ENCODE measurements at regions not wholly inside any gene's neighbourhood (a gene's known extent, or its start where the extent isn't known, plus 50 kb on each side); places are given as distances from the start of the nearest gene placed in this dataset.

DNA sequence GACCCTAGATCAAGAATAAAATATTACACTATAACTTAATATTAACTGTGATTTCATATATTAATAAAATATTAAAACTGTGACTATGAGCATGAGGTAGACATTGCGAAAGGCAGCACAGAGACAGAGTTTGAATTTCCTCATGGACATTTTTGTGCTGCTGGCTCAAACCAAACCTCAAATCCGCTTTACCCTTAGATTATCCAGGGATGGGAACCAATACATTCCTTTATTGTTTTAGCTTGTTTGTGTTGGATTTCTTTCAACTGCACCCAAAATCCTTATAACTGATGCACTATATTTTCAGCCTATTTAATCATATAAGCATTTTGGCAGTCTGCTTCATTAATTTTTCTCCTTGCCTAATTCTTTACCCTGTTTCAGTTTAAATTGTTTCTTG lies 436.7 kb downstream of the ATP23 start:
- no peak for DNase-seq

- no peak for DNase-seq
These were observed 440.2 kb downstream of the ATP23 start for GRCh38 chr12:58381546-58381945.

DNA sequence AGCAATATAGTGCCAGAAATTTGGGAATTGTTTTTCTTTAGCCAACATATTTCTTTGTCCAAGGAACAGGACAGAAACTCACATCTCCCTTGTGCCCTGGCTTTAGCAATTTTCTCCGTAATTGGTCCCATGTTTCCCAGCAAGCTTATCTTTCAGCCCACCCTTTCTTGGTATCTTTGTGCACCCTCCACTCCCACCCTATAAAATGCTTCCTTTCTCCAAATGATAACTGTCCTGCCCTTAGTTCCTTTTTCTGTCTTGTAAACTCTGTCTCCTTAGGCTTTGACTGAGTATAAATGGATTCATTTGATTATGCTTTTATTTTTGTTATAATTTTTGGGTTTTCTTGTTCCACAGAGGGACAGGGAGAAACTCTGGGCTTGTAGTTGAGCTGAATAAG lies 442.8 kb downstream of the ATP23 start:
- peak; percentile 89 for DNase-seq

GRCh38 chr12:58386136-58386535 lies 444.8 kb downstream of the ATP23 start:
- DNase-seq, result no peak

DNA sequence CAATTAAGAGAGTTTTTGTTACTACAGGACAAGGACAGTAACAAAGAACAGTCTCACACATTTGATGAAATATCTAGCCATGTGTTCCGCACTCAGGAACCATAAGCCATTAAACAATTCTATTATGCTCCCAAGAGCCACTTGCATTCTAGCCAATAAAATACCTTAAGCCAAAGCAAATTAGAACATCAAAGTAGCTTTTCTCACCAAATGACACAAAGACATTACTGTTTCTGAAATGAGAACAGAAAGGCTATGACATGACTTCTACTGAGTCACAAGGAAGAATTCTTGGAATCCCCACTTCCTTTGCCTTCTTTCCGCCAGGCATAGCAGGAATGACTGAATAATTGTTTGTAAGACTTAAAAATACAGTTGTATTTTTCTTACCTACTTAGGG lies 445.8 kb downstream of the ATP23 start:
- no peak for DNase-seq

DNA sequence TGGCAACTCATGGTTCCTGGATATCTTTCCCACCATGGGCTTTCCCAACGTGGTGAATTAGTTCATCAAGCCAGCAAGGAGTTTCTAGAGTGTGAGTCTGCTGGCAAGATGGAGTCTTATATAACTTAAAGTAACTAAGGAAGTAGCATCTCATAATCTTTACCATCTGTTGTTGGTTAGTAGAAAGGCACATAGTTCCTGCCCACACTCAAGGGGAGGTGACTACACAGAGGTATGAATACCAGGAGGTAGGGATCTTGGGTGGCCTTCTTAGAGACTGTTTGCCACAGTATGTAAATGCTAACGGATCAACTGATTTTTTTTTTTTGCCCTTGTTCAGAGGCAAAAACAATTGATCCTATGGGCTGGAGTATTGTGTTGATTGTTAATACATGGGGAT lies 446.9 kb downstream of the ATP23 start:
- DNase-seq, result peak; percentile 23

GRCh38 chr12:58393152-58393551 lies 451.8 kb downstream of the ATP23 start:
- DNase-seq, result no peak

GRCh38 chr12:58395056-58395455 lies 453.7 kb downstream of the ATP23 start:
- DNase-seq, result no peak

- DNase-seq, result no peak
These were observed 454.1 kb downstream of the ATP23 start for GRCh38 chr12:58395470-58395869.

GRCh38 chr12:58396239-58396638 lies 454.9 kb downstream of the ATP23 start:
- DNase-seq, result no peak

GRCh38 chr12:58405363-58405762 lies 464.0 kb downstream of the ATP23 start:
- no peak for DNase-seq

- DNase-seq, result no peak
These were observed 467.1 kb downstream of the ATP23 start for GRCh38 chr12:58408516-58408915.

DNA sequence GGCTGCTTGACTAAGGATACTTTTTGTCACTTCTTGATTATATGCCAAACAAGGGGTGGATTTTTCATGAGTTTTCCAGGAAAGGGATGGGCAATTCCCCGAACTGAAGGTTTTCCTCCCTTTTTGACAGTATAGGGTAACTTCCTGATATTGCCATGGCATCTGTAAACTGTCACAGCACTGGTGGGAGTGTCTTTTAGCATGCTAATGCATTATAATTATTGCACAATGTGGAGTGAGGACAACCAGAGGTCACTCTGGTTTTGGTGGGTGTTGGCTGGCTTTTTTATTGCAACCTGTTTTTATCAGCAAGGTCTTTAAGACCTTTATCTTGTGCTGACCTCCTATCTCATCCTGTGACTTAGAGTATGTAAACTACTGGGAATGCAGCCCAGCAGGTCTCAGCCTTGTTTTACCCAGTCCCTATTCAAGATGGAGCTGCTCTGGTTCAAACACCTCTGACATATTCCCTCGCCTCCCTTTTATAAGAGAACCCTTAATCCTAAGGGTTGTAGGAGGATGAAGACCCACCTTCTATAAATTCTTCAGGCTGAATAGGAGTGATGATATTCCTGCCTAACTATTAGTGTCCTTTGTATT lies 471.2 kb downstream of the ATP23 start:
- peak; percentile 87 for DNase-seq

DNA sequence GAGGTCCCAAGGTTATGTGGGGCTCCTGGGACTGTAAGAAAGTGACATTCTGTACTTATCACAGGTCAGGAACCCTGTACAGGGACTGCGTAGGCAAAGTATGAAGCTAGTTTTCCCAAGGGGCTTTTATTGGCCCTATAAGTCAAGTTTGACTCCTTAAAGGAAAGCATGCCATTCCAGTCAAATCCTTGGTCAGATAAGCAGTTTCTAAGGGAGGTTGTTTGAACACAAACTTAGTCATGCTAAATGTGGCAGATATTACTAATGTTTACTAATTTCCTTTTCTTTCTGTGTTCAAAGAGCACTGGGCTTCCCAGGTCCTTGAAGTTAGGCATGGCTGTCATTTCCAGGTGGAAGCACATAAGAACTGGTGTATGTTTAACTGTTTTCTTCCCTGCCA lies 472.4 kb downstream of the ATP23 start:
- no peak for DNase-seq

GRCh38 chr12:58414398-58414871 lies 473.1 kb downstream of the ATP23 start:
- no peak for DNase-seq

GRCh38 chr12:58415716-58416115 lies 474.3 kb downstream of the ATP23 start:
- DNase-seq, result no peak

DNA sequence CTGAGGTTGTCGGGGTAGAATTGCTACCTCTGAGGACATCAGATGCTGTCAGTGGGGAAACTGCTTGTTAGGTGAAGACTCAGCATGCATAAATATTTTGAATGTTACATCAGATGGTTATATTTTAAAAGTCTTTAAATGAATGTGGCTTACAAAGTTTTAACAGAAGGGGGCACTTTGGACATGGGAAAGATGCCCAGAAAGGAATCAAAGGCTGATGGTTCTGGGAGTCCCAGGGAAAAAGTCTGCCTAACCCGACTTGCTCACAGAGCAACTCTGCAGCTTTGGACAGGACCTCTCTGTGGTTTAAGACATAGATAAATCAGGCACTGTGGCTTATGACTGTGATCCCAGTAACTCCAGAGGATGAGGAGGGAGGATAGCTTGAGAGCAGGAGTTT lies 474.9 kb downstream of the ATP23 start:
- peak; percentile 33 for DNase-seq

DNA sequence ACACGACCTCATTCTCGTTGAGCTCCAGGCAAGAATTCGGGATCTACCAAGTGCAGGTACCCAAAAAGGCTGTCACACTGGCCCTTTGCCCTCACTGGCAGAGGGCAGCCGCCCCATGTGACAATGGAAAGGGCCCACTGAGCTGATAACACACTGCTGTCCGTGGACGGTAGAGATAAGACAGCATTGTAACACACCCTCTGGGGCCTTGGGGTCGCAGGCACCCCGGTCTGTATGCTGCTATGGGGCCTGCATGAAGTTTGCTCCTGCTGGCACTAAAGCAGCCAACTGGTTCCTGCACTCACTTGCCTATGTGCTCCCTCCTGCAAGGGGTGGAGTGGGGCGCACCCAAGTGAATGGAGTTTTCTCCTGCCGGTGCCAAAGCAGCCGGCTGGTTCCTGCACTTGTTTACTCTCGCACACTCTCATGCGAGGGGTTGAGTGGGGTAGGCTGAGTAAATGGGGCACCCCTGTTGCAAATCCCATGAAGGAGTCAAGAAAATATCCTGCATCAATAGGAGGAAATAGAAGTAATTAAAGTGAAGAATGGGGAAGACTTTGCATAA lies 477.9 kb downstream of the ATP23 start:
- peak; percentile 49 for DNase-seq

DNA sequence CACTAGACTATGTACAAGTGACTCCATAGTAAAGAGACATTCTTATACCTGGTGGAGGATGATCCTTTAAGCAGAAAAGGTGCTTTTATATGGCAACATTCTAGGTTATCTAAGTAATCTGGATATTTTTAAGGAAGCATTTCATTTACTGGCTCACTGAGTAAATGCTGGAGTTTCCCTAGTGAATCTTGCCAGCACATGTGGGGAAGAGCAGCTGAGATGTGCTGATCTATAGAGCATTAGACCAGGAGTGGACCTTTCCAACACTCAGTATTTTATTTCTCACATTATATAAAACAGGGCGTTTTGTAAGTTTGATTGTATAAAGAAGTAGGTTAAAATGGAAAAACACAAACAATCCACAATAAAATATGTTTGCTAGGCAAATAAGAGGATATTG lies 478.5 kb downstream of the ATP23 start:
- no peak for DNase-seq

DNA sequence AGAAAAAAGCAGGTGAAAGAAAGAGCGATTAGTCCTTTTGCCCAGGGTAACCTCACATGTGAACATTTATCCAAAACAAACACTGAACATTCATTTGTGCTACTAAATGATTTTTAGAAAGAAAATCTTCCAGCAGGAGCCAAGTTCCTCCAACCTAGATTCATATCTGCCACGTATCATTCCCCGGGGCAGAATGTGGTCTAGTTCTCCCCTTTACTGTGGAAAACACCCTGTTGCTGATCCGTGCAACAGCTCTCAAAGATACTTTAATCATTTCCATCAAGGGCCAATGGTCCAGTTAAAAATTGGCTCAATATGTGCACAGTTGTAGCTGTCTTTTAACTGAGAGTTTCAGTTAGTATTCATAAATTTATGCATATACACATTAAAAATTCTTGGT lies 479.1 kb downstream of the ATP23 start:
- peak; percentile 34 for DNase-seq

DNA sequence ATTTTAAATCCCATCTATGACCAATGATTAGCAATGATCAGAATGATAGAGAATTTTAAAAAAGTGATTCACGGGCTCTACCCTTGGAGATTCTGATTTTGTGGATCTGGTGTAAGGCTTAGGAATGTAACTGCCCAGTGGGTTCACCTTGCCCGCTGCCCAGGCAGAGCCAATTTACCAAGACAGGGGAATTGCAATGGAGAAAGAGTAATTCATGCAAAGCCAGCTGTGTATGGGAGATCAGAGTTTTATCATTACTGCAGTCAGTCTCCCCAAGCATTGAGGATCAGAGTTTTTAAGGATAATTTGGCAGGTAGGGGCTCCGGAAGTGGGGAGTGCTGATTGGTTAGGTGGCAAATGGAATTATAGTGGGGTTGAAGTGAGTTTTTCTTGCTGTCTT lies 480.6 kb downstream of the ATP23 start:
- DNase-seq, result no peak

- DNase-seq, result peak; percentile 62
These were observed 483.5 kb downstream of the ATP23 start for GRCh38 chr12:58424735-58425392.

- DNase-seq, result peak; percentile 91
These were observed 484.4 kb downstream of the ATP23 start for GRCh38 chr12:58425481-58426392.

All from OCI-M1 (cell line).